NB4 (cell line): ENCODE measurements at regions not wholly inside any gene's neighbourhood (a gene's known extent, or its start where the extent isn't known, plus 50 kb on each side); places are given as distances from the start of the nearest gene placed in this dataset.

Experiments
- CTCF ChIP-seq: IDR thresholded peaks from one replicate; pipeline ENCODE4 v1.5.1; 2012; ENCODE audit warnings: low read depth, low read length
- MYC ChIP-seq: IDR thresholded peaks from 2 replicates; pipeline ENCODE4 v1.6.1; 2011; ENCODE audit warnings: low read depth, low read length
- POLR2A ChIP-seq: IDR thresholded peaks from 2 replicates; pipeline ENCODE4 v1.6.1; 2011; ENCODE audit warnings: mild to moderate bottlenecking; ENCODE audit not compliant: insufficient read length; ENCODE audit errors: extremely low read depth
- TF ChIP-seq, protein P1 (sequence below): IDR thresholded peaks from 2 replicates; pipeline ENCODE4 v1.6.1; 2011; ENCODE audit warnings: low read depth, low read length

- TF ChIP-seq CTCF (no peak), MYC (no peak), POLR2A (no peak)
- TF ChIP-seq, protein P1, sequence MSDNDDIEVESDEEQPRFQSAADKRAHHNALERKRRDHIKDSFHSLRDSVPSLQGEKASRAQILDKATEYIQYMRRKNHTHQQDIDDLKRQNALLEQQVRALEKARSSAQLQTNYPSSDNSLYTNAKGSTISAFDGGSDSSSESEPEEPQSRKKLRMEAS: no peak
Measured at GRCh38 chr1:57963581-57963980, 539.7 kb upstream of the DAB1 start.
